Neural progenitor cell (in vitro differentiated cells): ENCODE measurements at regions not wholly inside any gene's neighbourhood (a gene's known extent, or its start where the extent isn't known, plus 50 kb on each side); places are given as distances from the start of the nearest gene placed in this dataset.

ENCODE experiments used
- DNase-seq: peaks from one replicate; pipeline ENCODE4 v3.0.0-alpha.2; 2016; ENCODE audit warnings: low spot score
- H2AFZ ChIP-seq: fragments of 200-600 bp; sonication (generic); replicated peaks from 2 replicates; pipeline ENCODE4 v1.6.1; 2016; ENCODE audit warnings: antibody characterized with exemption
- H3F3A ChIP-seq: fragments of 200-600 bp; sonication (generic); 2 replicates; pipeline ENCODE4 v1.6.1; 2016; ENCODE audit warnings: antibody characterized with exemption, low read depth
- H3K27ac ChIP-seq: fragments of 200-600 bp; sonication (generic); 2 replicates; pipeline ENCODE4 v1.5.1; 2016; ENCODE audit warnings: mild to moderate bottlenecking
- H3K27me3 ChIP-seq: fragments of 200-600 bp; sonication (generic); 2 replicates; pipeline ENCODE4 v1.6.1; 2016; ENCODE audit warnings: mild to moderate bottlenecking, moderate library complexity
- H3K36me3 ChIP-seq: fragments of 200-600 bp; sonication (generic); 2 replicates; pipeline ENCODE4 v1.5.1; 2016
- H3K4me1 ChIP-seq: fragments of 200-600 bp; sonication (generic); 2 replicates; pipeline ENCODE4 v1.6.1; 2016; ENCODE audit warnings: mixed run types
- H3K4me2 ChIP-seq: fragments of 200-600 bp; sonication (generic); 2 replicates; pipeline ENCODE4 v1.6.1; 2016
- H3K4me3 ChIP-seq: fragments of 200-600 bp; sonication (generic); 2 replicates; pipeline ENCODE4 v1.5.1; 2016
- H3K79me2 ChIP-seq: fragments of 200-600 bp; sonication (generic); 2 replicates; pipeline ENCODE4 v1.6.1; 2016; ENCODE audit warnings: low read depth
- H3K9ac ChIP-seq: fragments of 200-600 bp; sonication (generic); 2 replicates; pipeline ENCODE4 v1.6.1; 2016
- H3K9me3 ChIP-seq: fragments of 200-600 bp; sonication (generic); 2 replicates; pipeline ENCODE4 v1.5.1; 2016; ENCODE audit warnings: low read depth
- H4K20me1 ChIP-seq: fragments of 200-600 bp; sonication (generic); 2 replicates; pipeline ENCODE4 v1.6.1; 2016; ENCODE audit warnings: low read depth
- H3K27ac Mint-ChIP-seq: 3 replicates; pipeline ENCODE4 v1.8.0; 2021; ENCODE audit warnings: mixed read lengths
- H3K27me3 Mint-ChIP-seq: 2 replicates; pipeline ENCODE4 v1.8.0; 2022; ENCODE audit warnings: low read depth, mild to moderate bottlenecking, inconsistent platforms, moderate library complexity, mixed read lengths; ENCODE audit not compliant: insufficient read depth
- H3K36me3 Mint-ChIP-seq: 3 replicates; pipeline ENCODE4 v1.8.0; 2021; ENCODE audit warnings: mixed read lengths
- H3K4me1 Mint-ChIP-seq: 3 replicates; pipeline ENCODE4 v1.8.0; 2021; ENCODE audit warnings: mixed read lengths
- H3K4me3 Mint-ChIP-seq: 3 replicates; pipeline ENCODE4 v1.8.0; 2021; ENCODE audit warnings: mild to moderate bottlenecking, moderate library complexity, mixed read lengths
- H3K9me3 Mint-ChIP-seq: 3 replicates; pipeline ENCODE4 v1.8.0; 2020; ENCODE audit warnings: mixed read lengths
- EZH2 ChIP-seq: fragments of 200-600 bp; sonication (generic); IDR thresholded peaks from 2 replicates; pipeline ENCODE4 v1.6.1; 2017; ENCODE audit warnings: antibody characterized with exemption, mild to moderate bottlenecking, moderate library complexity
- EZH2phosphoT487 ChIP-seq: fragments of 200-600 bp; sonication (generic); IDR thresholded peaks from 2 replicates; pipeline ENCODE4 v1.6.1; 2017; ENCODE audit warnings: antibody characterized with exemption
- TF ChIP-seq, protein P1 (sequence below): fragments of 200-600 bp; sonication (generic); IDR thresholded peaks from 2 replicates; pipeline ENCODE4 v1.5.1; 2017; ENCODE audit warnings: antibody characterized with exemption, mild to moderate bottlenecking

DNA sequence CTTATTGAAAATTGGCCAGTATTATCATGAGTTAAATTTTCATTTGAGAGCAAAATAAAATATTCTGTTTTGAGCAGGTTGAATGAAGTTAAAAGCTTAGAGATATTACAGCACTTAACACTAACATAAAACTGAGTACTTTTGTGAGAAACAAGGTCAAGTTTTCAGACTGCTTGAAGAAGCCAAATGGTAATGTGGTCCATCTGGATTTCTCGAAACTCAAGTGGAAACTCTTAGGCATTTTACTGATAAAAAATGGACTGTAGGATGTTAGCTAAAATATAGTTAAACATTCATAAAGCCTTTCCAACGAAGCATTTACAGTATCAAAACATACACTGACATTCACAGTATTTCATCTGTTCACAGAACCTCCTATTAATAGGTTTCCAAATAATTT, 528.1 kb upstream of the SEMA3D start:
- H3K9me3 Mint-ChIP-seq = no peaks in the 10 kb centered on the region
- H3K36me3 ChIP-seq = no peaks in the 10 kb centered on the region
- H3K79me2 ChIP-seq = no peaks in the 10 kb centered on the region
- H3K27ac Mint-ChIP-seq = no peak overlapping the region
- no peaks in the 10 kb centered on the region for H3F3A ChIP-seq
- H3K27me3 Mint-ChIP-seq = peaks cover 3% of the 10 kb centered on the region
- TF ChIP-seq EZH2phosphoT487 = no peak
- TF ChIP-seq, protein P1, sequence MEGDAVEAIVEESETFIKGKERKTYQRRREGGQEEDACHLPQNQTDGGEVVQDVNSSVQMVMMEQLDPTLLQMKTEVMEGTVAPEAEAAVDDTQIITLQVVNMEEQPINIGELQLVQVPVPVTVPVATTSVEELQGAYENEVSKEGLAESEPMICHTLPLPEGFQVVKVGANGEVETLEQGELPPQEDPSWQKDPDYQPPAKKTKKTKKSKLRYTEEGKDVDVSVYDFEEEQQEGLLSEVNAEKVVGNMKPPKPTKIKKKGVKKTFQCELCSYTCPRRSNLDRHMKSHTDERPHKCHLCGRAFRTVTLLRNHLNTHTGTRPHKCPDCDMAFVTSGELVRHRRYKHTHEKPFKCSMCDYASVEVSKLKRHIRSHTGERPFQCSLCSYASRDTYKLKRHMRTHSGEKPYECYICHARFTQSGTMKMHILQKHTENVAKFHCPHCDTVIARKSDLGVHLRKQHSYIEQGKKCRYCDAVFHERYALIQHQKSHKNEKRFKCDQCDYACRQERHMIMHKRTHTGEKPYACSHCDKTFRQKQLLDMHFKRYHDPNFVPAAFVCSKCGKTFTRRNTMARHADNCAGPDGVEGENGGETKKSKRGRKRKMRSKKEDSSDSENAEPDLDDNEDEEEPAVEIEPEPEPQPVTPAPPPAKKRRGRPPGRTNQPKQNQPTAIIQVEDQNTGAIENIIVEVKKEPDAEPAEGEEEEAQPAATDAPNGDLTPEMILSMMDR = no peak
- no peak for TF ChIP-seq EZH2
- no peaks in the 10 kb centered on the region for H3K27me3 ChIP-seq
- DNase-seq = no peak
- no peaks in the 10 kb centered on the region for H3K9me3 ChIP-seq
- no peak overlapping the region for H3K9ac ChIP-seq
- no peaks in the 10 kb centered on the region for H3K36me3 Mint-ChIP-seq
- no peak overlapping the region for H3K27ac ChIP-seq
- no peak overlapping the region for H3K4me3 ChIP-seq
- H3K4me1 ChIP-seq = no peaks in the 10 kb centered on the region
- no peaks in the 10 kb centered on the region for H4K20me1 ChIP-seq
- no peak overlapping the region for H3K4me3 Mint-ChIP-seq
- H2AFZ ChIP-seq = no peak overlapping the region
- H3K4me1 Mint-ChIP-seq = no peaks in the 10 kb centered on the region
- no peak overlapping the region for H3K4me2 ChIP-seq

DNA sequence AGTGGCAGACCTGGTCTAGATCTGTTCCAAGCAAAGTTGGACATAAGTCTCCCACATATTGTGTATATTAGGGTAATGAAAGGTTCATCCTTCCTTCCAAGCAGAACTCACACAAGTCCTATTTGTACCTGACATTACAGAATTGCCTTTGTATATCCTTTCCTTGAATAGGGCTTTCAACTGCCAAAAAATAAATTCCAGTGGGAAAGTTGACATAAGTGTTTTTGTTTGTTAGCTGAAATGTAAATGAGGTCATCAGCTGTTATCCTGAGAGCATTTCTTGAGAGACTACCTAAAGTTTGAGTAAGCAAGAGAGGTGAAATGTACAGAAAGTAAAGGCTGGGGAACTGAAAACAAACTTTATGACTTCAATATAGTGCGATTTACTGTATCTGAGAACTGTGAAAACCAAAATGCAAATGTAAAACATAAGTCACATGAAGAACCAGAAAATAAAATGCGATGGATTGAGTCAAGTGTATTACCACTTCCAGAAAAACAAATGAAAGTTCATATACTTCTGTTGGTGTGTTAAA, 527.3 kb upstream of the SEMA3D start:
- Mint-ChIP-seq H3K9me3 (no peaks in the 10 kb centered on the region), H3K27me3 (no peaks in the 10 kb centered on the region), H3K27ac (no peak overlapping the region), H3K4me1 (no peaks in the 10 kb centered on the region), H3K36me3 (no peaks in the 10 kb centered on the region), H3K4me3 (no peak overlapping the region)
- no peak overlapping the region for H3K27ac ChIP-seq
- TF ChIP-seq, protein P1 = no peak
- TF ChIP-seq EZH2phosphoT487 (no peak), EZH2 (no peak)
- H2AFZ ChIP-seq = no peak overlapping the region
- H3K9me3 ChIP-seq = no peaks in the 10 kb centered on the region
- H3F3A ChIP-seq = no peaks in the 10 kb centered on the region
- no peaks in the 10 kb centered on the region for H3K4me1 ChIP-seq
- no peak overlapping the region for H3K9ac ChIP-seq
- no peaks in the 10 kb centered on the region for H4K20me1 ChIP-seq
- H3K4me3 ChIP-seq = no peak overlapping the region
- H3K36me3 ChIP-seq = no peaks in the 10 kb centered on the region
- DNase-seq = no peak
- no peak overlapping the region for H3K4me2 ChIP-seq
- H3K79me2 ChIP-seq = no peaks in the 10 kb centered on the region
- H3K27me3 ChIP-seq = no peaks in the 10 kb centered on the region

DNA sequence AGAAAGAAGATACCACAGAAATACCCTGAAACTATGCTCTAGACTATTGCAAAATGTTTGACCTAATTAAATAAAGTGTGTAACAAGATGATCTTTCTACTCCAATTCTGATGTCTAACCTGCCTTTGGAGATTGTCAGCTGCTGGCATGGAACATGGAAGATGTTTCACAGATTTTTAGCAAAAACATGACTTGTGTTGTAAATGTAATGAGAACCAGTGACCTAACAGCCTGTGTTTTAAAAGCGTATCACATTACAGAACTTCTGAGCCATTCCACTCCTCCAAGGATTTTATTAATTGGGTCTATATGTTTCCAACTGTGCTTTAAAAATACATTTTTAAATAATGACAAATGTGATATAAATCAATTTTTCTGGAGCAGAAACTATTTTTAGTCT, 526.3 kb upstream of the SEMA3D start:
- TF ChIP-seq EZH2phosphoT487 (no peak), EZH2 (no peak)
- TF ChIP-seq, protein P1 = no peak
- no peaks in the 10 kb centered on the region for H3K9me3 Mint-ChIP-seq

More for the DNA sequence above, 526.3 kb upstream of the SEMA3D start:
- no peak overlapping the region for H3K27ac ChIP-seq
- H3K4me3 Mint-ChIP-seq = no peak overlapping the region
- H2AFZ ChIP-seq = no peak overlapping the region
- no peaks in the 10 kb centered on the region for H3K27me3 ChIP-seq
- H3K4me1 ChIP-seq = no peaks in the 10 kb centered on the region
- H4K20me1 ChIP-seq = no peaks in the 10 kb centered on the region
- no peak for DNase-seq
- no peaks in the 10 kb centered on the region for H3F3A ChIP-seq
- no peak overlapping the region for H3K27ac Mint-ChIP-seq
- no peaks in the 10 kb centered on the region for H3K9me3 ChIP-seq
- H3K4me2 ChIP-seq = no peak overlapping the region
- no peak overlapping the region for H3K4me3 ChIP-seq
- no peaks in the 10 kb centered on the region for H3K36me3 Mint-ChIP-seq
- H3K4me1 Mint-ChIP-seq = no peaks in the 10 kb centered on the region
- no peaks in the 10 kb centered on the region for H3K27me3 Mint-ChIP-seq
- no peaks in the 10 kb centered on the region for H3K79me2 ChIP-seq
- H3K36me3 ChIP-seq = no peaks in the 10 kb centered on the region
- H3K9ac ChIP-seq = no peak overlapping the region
